H9 (cell line): ENCODE measurements at regions not wholly inside any gene's neighbourhood (a gene's known extent, or its start where the extent isn't known, plus 50 kb on each side); places are given as distances from the start of the nearest gene placed in this dataset.

Source experiments
- DNase-seq: peaks from one replicate; pipeline ENCODE4 v3.0.0-alpha.2; 2017
- H2AFZ ChIP-seq: one replicate; pipeline ENCODE4 v1.6.1; 2013; ENCODE audit warnings: mild to moderate bottlenecking, low read length, control low read depth, moderate library complexity
- H2AK5ac ChIP-seq: 2 replicates; pipeline ENCODE4 v1.6.1; 2013; ENCODE audit warnings: low read length, control low read depth, mixed read lengths; ENCODE audit not compliant: insufficient read length
- H2BK120ac ChIP-seq: one replicate; pipeline ENCODE4 v1.6.1; 2013; ENCODE audit warnings: low read depth, mild to moderate bottlenecking, low read length, control low read depth, inconsistent platforms; ENCODE audit not compliant: poor library complexity, severe bottlenecking
- H2BK12ac ChIP-seq: 2 replicates; pipeline ENCODE4 v1.6.1; 2013; ENCODE audit warnings: low read length, control low read depth, mixed read lengths, low read depth; ENCODE audit not compliant: insufficient read length
- H2BK15ac ChIP-seq: 2 replicates; pipeline ENCODE4 v1.6.1; 2013; ENCODE audit warnings: low read depth, low read length, control low read depth
- H2BK20ac ChIP-seq: one replicate; pipeline ENCODE4 v1.6.1; 2013; ENCODE audit warnings: low read depth, mild to moderate bottlenecking, low read length, control low read depth, inconsistent platforms; ENCODE audit not compliant: poor library complexity, severe bottlenecking
- H2BK5ac ChIP-seq: 2 replicates; pipeline ENCODE4 v1.6.1; 2013; ENCODE audit warnings: low read length, control low read depth, mixed read lengths; ENCODE audit not compliant: insufficient read length
- H3K14ac ChIP-seq: 2 replicates; pipeline ENCODE4 v1.6.1; 2013; ENCODE audit warnings: low read length, control low read depth; ENCODE audit not compliant: insufficient read depth
- H3K18ac ChIP-seq: 2 replicates; pipeline ENCODE4 v1.6.1; 2013; ENCODE audit warnings: low read depth, mild to moderate bottlenecking, mixed read lengths, low read length, control low read depth; ENCODE audit not compliant: insufficient read length
- H3K23ac ChIP-seq: 2 replicates; pipeline ENCODE4 v1.6.1; 2013; ENCODE audit warnings: low read length, control low read depth, mixed read lengths, low read depth; ENCODE audit not compliant: insufficient read length
- H3K23me2 ChIP-seq: 2 replicates; pipeline ENCODE4 v1.6.1; 2013; ENCODE audit warnings: low read depth, mild to moderate bottlenecking, mixed read lengths, low read length, control low read depth; ENCODE audit not compliant: insufficient read length, poor library complexity, severe bottlenecking
- H3K27ac ChIP-seq: 2 replicates; pipeline ENCODE4 v1.5.1; 2013; ENCODE audit warnings: low read length, control low read depth, mixed read lengths, low read depth; ENCODE audit not compliant: insufficient read length
- H3K27me3 ChIP-seq: 2 replicates; pipeline ENCODE4 v1.6.1; 2013; ENCODE audit warnings: low read length, control low read depth, inconsistent platforms; ENCODE audit not compliant: insufficient read depth
- H3K4ac ChIP-seq: 2 replicates; pipeline ENCODE4 v1.6.1; 2013; ENCODE audit warnings: low read depth, mild to moderate bottlenecking, control low read depth, inconsistent platforms, low read length, moderate library complexity
- H3K4me1 ChIP-seq: 2 replicates; pipeline ENCODE4 v1.6.1; 2013; ENCODE audit warnings: low read length, control low read depth, inconsistent platforms; ENCODE audit not compliant: insufficient read depth
- H3K4me2 ChIP-seq: 2 replicates; pipeline ENCODE4 v1.6.1; 2013; ENCODE audit warnings: low read length, control low read depth, mixed read lengths; ENCODE audit not compliant: insufficient read length, insufficient read depth
- H3K56ac ChIP-seq: 2 replicates; pipeline ENCODE4 v1.6.1; 2013; ENCODE audit warnings: low read depth, mild to moderate bottlenecking, mixed read lengths, low read length, control low read depth; ENCODE audit not compliant: insufficient read length
- H3K79me1 ChIP-seq: 2 replicates; pipeline ENCODE4 v1.6.1; 2013; ENCODE audit warnings: low read depth, mild to moderate bottlenecking, moderate library complexity, low read length, control low read depth, inconsistent platforms; ENCODE audit not compliant: insufficient read depth, poor library complexity, severe bottlenecking
- H3K79me2 ChIP-seq: 2 replicates; pipeline ENCODE4 v1.6.1; 2013; ENCODE audit warnings: low read length, control low read depth, inconsistent platforms; ENCODE audit not compliant: insufficient read depth
- H3K9ac ChIP-seq: 2 replicates; pipeline ENCODE4 v1.6.1; 2013; ENCODE audit warnings: low read length, control low read depth, mixed read lengths; ENCODE audit not compliant: insufficient read length; ENCODE audit errors: extremely low read depth
- H3K9me3 ChIP-seq: one replicate; pipeline ENCODE4 v1.6.1; 2013; ENCODE audit warnings: low read depth, low read length, inconsistent platforms; ENCODE audit not compliant: control insufficient read depth
- H3T11ph ChIP-seq: one replicate; pipeline ENCODE4 v1.6.1; 2013; ENCODE audit warnings: mild to moderate bottlenecking, low read length, control low read depth, inconsistent platforms
- H4K20me1 ChIP-seq: one replicate; pipeline ENCODE4 v1.6.1; 2013; ENCODE audit not compliant: control insufficient read depth, insufficient read length, insufficient read depth
- H4K5ac ChIP-seq: 2 replicates; pipeline ENCODE4 v1.6.1; 2013; ENCODE audit warnings: low read depth, mild to moderate bottlenecking, mixed read lengths, low read length, control low read depth; ENCODE audit not compliant: insufficient read length
- H4K8ac ChIP-seq: replicated peaks from 2 replicates; pipeline ENCODE4 v1.6.1; 2013; ENCODE audit warnings: low read length, control low read depth, mixed read lengths, low read depth; ENCODE audit not compliant: insufficient read length
- H4K91ac ChIP-seq: 2 replicates; pipeline ENCODE4 v1.6.1; 2013; ENCODE audit warnings: low read depth, mild to moderate bottlenecking, moderate library complexity, mixed read lengths, low read length, control low read depth; ENCODE audit not compliant: insufficient read length
- H3K27ac Mint-ChIP-seq, 3 experiments: 2 replicates in 2 of 3; 3 replicates in 1 of 3; pipeline ENCODE4 v1.8.0; 2020 to 2021; ENCODE audit warnings: mixed read lengths in 3 of 3, mild to moderate bottlenecking in 1 of 3, moderate library complexity in 1 of 3
- H3K27me3 Mint-ChIP-seq: 2 replicates; pipeline ENCODE4 v1.8.0; 2021; ENCODE audit warnings: low read depth, mild to moderate bottlenecking, moderate library complexity, mixed read lengths
- H3K36me3 Mint-ChIP-seq, 3 experiments: 2 replicates in 2 of 3; 3 replicates in 1 of 3; pipeline ENCODE4 v1.8.0; 2020 to 2021; ENCODE audit warnings: low read depth in 3 of 3, mixed read lengths in 3 of 3; ENCODE audit not compliant: insufficient read depth in 1 of 3
- H3K4me1 Mint-ChIP-seq, 2 experiments: 2 replicates each; pipeline ENCODE4 v1.8.0; 2020; ENCODE audit warnings: mixed read lengths in 2 of 2
- H3K4me3 Mint-ChIP-seq, 2 experiments: 2 replicates in 1 of 2; 3 replicates in 1 of 2; pipeline ENCODE4 v1.8.0; 2020 to 2021; ENCODE audit warnings: mild to moderate bottlenecking in 2 of 2, mixed read lengths in 2 of 2, moderate library complexity in 1 of 2
- H3K9me3 Mint-ChIP-seq, 2 experiments: 2 replicates in 1 of 2; 3 replicates in 1 of 2; pipeline ENCODE4 v1.8.0; 2020; ENCODE audit warnings: mild to moderate bottlenecking in 2 of 2, mixed read lengths in 2 of 2, moderate library complexity in 1 of 2
- TF ChIP-seq, protein P1 (sequence below): fragments of 200-600 bp; sonication (generic); conservative IDR thresholded peaks from 3 replicates; pipeline ENCODE4 v1.8.0; 2021; ENCODE audit warnings: antibody characterized with exemption, mild to moderate bottlenecking

DNA sequence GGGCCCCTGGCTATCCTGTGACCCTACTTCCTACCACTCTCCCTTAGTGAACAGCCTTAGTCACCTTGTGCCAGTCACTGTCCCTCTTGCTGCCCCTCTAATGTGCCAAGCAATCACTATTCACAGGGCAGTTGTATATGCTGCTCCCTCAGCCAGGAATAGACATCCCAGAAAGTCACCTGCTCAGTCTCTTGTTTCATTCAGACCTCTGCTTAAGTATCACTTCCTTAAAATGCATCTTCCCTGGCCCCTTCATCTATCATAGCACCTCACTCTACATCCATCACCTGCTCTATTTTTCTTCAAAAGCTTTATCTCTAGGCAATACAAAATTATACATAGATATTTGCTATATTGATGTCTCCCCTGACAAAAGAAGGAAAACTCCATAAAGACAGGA lies 328.4 kb upstream of the NFE2L3 start:
- DNase-seq = no peak

More for the DNA sequence above, 328.4 kb upstream of the NFE2L3 start:
- no peak overlapping the region for H3K9ac ChIP-seq
- H3K79me2 ChIP-seq = no peaks in the 10 kb centered on the region
- H2AK5ac ChIP-seq = no peak overlapping the region
- no peaks in the 10 kb centered on the region for H4K20me1 ChIP-seq
- H3K4me1 ChIP-seq = peaks cover 2% of the 10 kb centered on the region; the same call in 1 of the 2 replicates
- no peak overlapping the region for H2BK20ac ChIP-seq
- peaks cover 0 to 2% of the 10 kb centered on the region in 2 experiments; a peak in 2 of 5 replicates for H3K9me3 Mint-ChIP-seq
- H3K4me1 Mint-ChIP-seq = peaks cover 15 to 22% of the 10 kb centered on the region in 2 experiments
- no peak overlapping the region for H3K23ac ChIP-seq
- H3K27ac Mint-ChIP-seq = no peak overlapping the region
- TF ChIP-seq, protein P1, sequence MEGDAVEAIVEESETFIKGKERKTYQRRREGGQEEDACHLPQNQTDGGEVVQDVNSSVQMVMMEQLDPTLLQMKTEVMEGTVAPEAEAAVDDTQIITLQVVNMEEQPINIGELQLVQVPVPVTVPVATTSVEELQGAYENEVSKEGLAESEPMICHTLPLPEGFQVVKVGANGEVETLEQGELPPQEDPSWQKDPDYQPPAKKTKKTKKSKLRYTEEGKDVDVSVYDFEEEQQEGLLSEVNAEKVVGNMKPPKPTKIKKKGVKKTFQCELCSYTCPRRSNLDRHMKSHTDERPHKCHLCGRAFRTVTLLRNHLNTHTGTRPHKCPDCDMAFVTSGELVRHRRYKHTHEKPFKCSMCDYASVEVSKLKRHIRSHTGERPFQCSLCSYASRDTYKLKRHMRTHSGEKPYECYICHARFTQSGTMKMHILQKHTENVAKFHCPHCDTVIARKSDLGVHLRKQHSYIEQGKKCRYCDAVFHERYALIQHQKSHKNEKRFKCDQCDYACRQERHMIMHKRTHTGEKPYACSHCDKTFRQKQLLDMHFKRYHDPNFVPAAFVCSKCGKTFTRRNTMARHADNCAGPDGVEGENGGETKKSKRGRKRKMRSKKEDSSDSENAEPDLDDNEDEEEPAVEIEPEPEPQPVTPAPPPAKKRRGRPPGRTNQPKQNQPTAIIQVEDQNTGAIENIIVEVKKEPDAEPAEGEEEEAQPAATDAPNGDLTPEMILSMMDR = no peak
- no peaks in the 10 kb centered on the region for H3K79me1 ChIP-seq
- no peak overlapping the region for H3K4me2 ChIP-seq
- no peak overlapping the region for H2AFZ ChIP-seq
- H3K27ac ChIP-seq = no peak overlapping the region
- no peaks in the 10 kb centered on the region; a peak in 1 of 7 replicates for H3K36me3 Mint-ChIP-seq
- no peak overlapping the region for H4K5ac ChIP-seq
- H3K23me2 ChIP-seq = no peaks in the 10 kb centered on the region
- no peak overlapping the region for H3K4me3 Mint-ChIP-seq
- H3K9me3 ChIP-seq = no peaks in the 10 kb centered on the region
- H3K27me3 Mint-ChIP-seq = peaks cover 2% of the 10 kb centered on the region; the same call in 1 of the 2 replicates
- no peak overlapping the region for H4K8ac ChIP-seq
- no peak overlapping the region for H3T11ph ChIP-seq
- H2BK5ac ChIP-seq = no peak overlapping the region
- H3K56ac ChIP-seq = no peak overlapping the region
- no peak overlapping the region for H2BK12ac ChIP-seq
- no peak overlapping the region for H4K91ac ChIP-seq
- no peak overlapping the region for H2BK15ac ChIP-seq
- H3K27me3 ChIP-seq = no peaks in the 10 kb centered on the region
- no peak overlapping the region for H3K4ac ChIP-seq
- no peak overlapping the region for H2BK120ac ChIP-seq
- H3K14ac ChIP-seq = no peak overlapping the region
- H3K18ac ChIP-seq = no peak overlapping the region
